BLaER1 treated with 17β-estradiol and CSF1 and Interleukin-3, amounts not matched to agents 10 nM and 100 nM (cell line): ENCODE measurements at regions not wholly inside any gene's neighbourhood (a gene's known extent, or its start where the extent isn't known, plus 50 kb on each side); places are given as distances from the start of the nearest gene placed in this dataset.

Source experiments
- H3K27ac ChIP-seq, 11 experiments: shearing (Covaris generic); formaldehyde crosslinking; 2 replicates each; pipeline ENCODE4 v1.8.1; 2022
- H3K27me3 ChIP-seq, 11 experiments: shearing (Covaris generic); formaldehyde crosslinking; 2 replicates each; pipeline ENCODE4 v1.8.1; 2022
- H3K36me3 ChIP-seq, 11 experiments: shearing (Covaris generic); formaldehyde crosslinking; 2 replicates each; pipeline ENCODE4 v1.8.1; 2022
- H3K4me1 ChIP-seq, 10 experiments: shearing (Covaris generic); formaldehyde crosslinking; 2 replicates each; pipeline ENCODE4 v1.8.1; 2022
- H3K4me2 ChIP-seq, 11 experiments: shearing (Covaris generic); formaldehyde crosslinking; 2 replicates each; pipeline ENCODE4 v1.8.1; 2022
- H3K4me3 ChIP-seq, 10 experiments: shearing (Covaris generic); formaldehyde crosslinking; 2 replicates each; pipeline ENCODE4 v1.8.1; 2022
- H3K9ac ChIP-seq, 11 experiments: shearing (Covaris generic); formaldehyde crosslinking; 2 replicates each; pipeline ENCODE4 v1.8.1; 2022
- H3K9me3 ChIP-seq, 11 experiments: shearing (Covaris generic); formaldehyde crosslinking; replicated peaks in 1 of 11; 2 replicates each; pipeline ENCODE4 v1.8.1; 2022
- H4K20me1 ChIP-seq, 11 experiments: shearing (Covaris generic); formaldehyde crosslinking; 2 replicates each; pipeline ENCODE4 v1.8.1; 2022
- Cebpa-rat ChIP-seq, 11 experiments: shearing (Covaris generic); IDR thresholded peaks; 2 replicates each; pipeline ENCODE4 v1.8.1; 2022

GRCh38 chr16:49921791-49922456 lies 66.0 kb upstream of the ZNF423 start:
- H3K4me1 ChIP-seq, result peaks cover 0 to 32% (median 21%) of the 10 kb centered on the region in 10 experiments; a peak in 14 of 20 replicates
- no peak for TF ChIP-seq Cebpa-rat (IDR thresholded peaks at IDR 0.05)
- H3K27me3 ChIP-seq, result no peaks in the 10 kb centered on the region
- H3K36me3 ChIP-seq, result no peaks in the 10 kb centered on the region
- no peaks in the 10 kb centered on the region for H4K20me1 ChIP-seq
- peak overlapping the region in 5 of 11 experiments; percentile 9 to 36 (median 25); a peak in 7 of 22 replicates for H3K4me2 ChIP-seq
- H3K4me3 ChIP-seq, result no peak overlapping the region
- peak overlapping the region in 1 of 11 experiments; percentile 8; a peak in 1 of 22 replicates for H3K9ac ChIP-seq
- no peak overlapping the region for H3K27ac ChIP-seq
- no peaks in the 10 kb centered on the region for H3K9me3 ChIP-seq

GRCh38 chr16:49923411-49923810 lies 67.5 kb upstream of the ZNF423 start:
- Histone ChIP-seq H3K9me3 (no peaks in the 10 kb centered on the region), H3K27me3 (no peaks in the 10 kb centered on the region), H3K27ac (no peak overlapping the region), H3K4me1 (peaks cover 0 to 32% (median 21%) of the 10 kb centered on the region in 10 experiments; a peak in 14 of 20 replicates), H3K9ac (no peak overlapping the region; a peak in 1 of 22 replicates), H4K20me1 (no peaks in the 10 kb centered on the region), H3K36me3 (no peaks in the 10 kb centered on the region), H3K4me2 (peak overlapping the region in 7 of 11 experiments; percentile 27 to 63 (median 50); a peak in 13 of 22 replicates), H3K4me3 (no peak overlapping the region)
- no peak for TF ChIP-seq Cebpa-rat (IDR thresholded peaks at IDR 0.05)

- no peak overlapping the region for H3K9ac ChIP-seq
- H3K27me3 ChIP-seq, result no peaks in the 10 kb centered on the region
- no peaks in the 10 kb centered on the region for H4K20me1 ChIP-seq
- H3K4me2 ChIP-seq, result peak overlapping the region in 6 of 11 experiments; percentile 27 to 63 (median 50); a peak in 8 of 22 replicates
- H3K9me3 ChIP-seq, result no peaks in the 10 kb centered on the region
- no peak overlapping the region for H3K27ac ChIP-seq
- H3K4me3 ChIP-seq, result no peak overlapping the region
- TF ChIP-seq Cebpa-rat (IDR thresholded peaks at IDR 0.05), result no peak
- peaks cover 0 to 32% (median 21%) of the 10 kb centered on the region in 10 experiments; a peak in 14 of 20 replicates for H3K4me1 ChIP-seq
- H3K36me3 ChIP-seq, result no peaks in the 10 kb centered on the region
Observed at GRCh38 chr16:49924078-49924477, 68.2 kb upstream of the ZNF423 start.

- no peak overlapping the region for H3K9ac ChIP-seq
- no peaks in the 10 kb centered on the region for H4K20me1 ChIP-seq
- peaks cover 0 to 18% (median 11%) of the 10 kb centered on the region in 10 experiments; a peak in 12 of 20 replicates for H3K4me1 ChIP-seq
- H3K36me3 ChIP-seq, result no peaks in the 10 kb centered on the region
- TF ChIP-seq Cebpa-rat (IDR thresholded peaks at IDR 0.05), result no peak
- no peak overlapping the region for H3K4me3 ChIP-seq
- no peak overlapping the region for H3K4me2 ChIP-seq
- no peak overlapping the region for H3K27ac ChIP-seq
- H3K9me3 ChIP-seq, result no peaks in the 10 kb centered on the region
- H3K27me3 ChIP-seq, result no peaks in the 10 kb centered on the region
Observed at GRCh38 chr16:49926941-49927340, 71.0 kb upstream of the ZNF423 start.

- Histone ChIP-seq H3K9me3 (no peaks in the 10 kb centered on the region), H3K4me2 (no peak overlapping the region), H3K9ac (no peak overlapping the region), H4K20me1 (no peaks in the 10 kb centered on the region), H3K4me3 (no peak overlapping the region), H3K27ac (no peak overlapping the region), H3K36me3 (no peaks in the 10 kb centered on the region), H3K4me1 (peaks cover 0 to 8% (median 6%) of the 10 kb centered on the region in 10 experiments; a peak in 12 of 20 replicates), H3K27me3 (no peaks in the 10 kb centered on the region)
- no peak for TF ChIP-seq Cebpa-rat (IDR thresholded peaks at IDR 0.05)
Observed at GRCh38 chr16:49928176-49929041, 72.5 kb upstream of the ZNF423 start.

GRCh38 chr16:49929626-49930025 lies 73.7 kb upstream of the ZNF423 start:
- Histone ChIP-seq H3K27ac (no peak overlapping the region), H3K27me3 (no peaks in the 10 kb centered on the region), H3K9me3 (no peaks in the 10 kb centered on the region), H3K9ac (no peak overlapping the region), H3K4me2 (no peak overlapping the region), H3K4me3 (no peak overlapping the region), H3K36me3 (no peaks in the 10 kb centered on the region), H4K20me1 (no peaks in the 10 kb centered on the region), H3K4me1 (no peaks in the 10 kb centered on the region)
- TF ChIP-seq Cebpa-rat (IDR thresholded peaks at IDR 0.05), result no peak

GRCh38 chr16:49930841-49931240 lies 74.9 kb upstream of the ZNF423 start:
- Histone ChIP-seq H3K27ac (no peak overlapping the region), H3K4me2 (no peak overlapping the region), H4K20me1 (no peaks in the 10 kb centered on the region), H3K36me3 (no peaks in the 10 kb centered on the region), H3K27me3 (no peaks in the 10 kb centered on the region), H3K4me3 (no peak overlapping the region), H3K9me3 (no peaks in the 10 kb centered on the region), H3K4me1 (no peaks in the 10 kb centered on the region), H3K9ac (no peak overlapping the region)
- TF ChIP-seq Cebpa-rat (IDR thresholded peaks at IDR 0.05), result no peak

- TF ChIP-seq Cebpa-rat (IDR thresholded peaks at IDR 0.05), result no peak
- no peak overlapping the region for H3K4me2 ChIP-seq
- no peak overlapping the region for H3K4me3 ChIP-seq
- no peaks in the 10 kb centered on the region for H3K27me3 ChIP-seq
- no peak overlapping the region for H3K27ac ChIP-seq
- no peaks in the 10 kb centered on the region for H3K9me3 ChIP-seq
- H3K4me1 ChIP-seq, result no peaks in the 10 kb centered on the region
- H3K9ac ChIP-seq, result no peak overlapping the region
- H4K20me1 ChIP-seq, result no peaks in the 10 kb centered on the region
- H3K36me3 ChIP-seq, result no peaks in the 10 kb centered on the region
Observed at GRCh38 chr16:49931266-49931665, 75.4 kb upstream of the ZNF423 start.

- Histone ChIP-seq H4K20me1 (no peaks in the 10 kb centered on the region), H3K9me3 (no peaks in the 10 kb centered on the region), H3K4me3 (no peak overlapping the region), H3K27ac (no peak overlapping the region), H3K27me3 (no peaks in the 10 kb centered on the region), H3K4me2 (no peak overlapping the region), H3K9ac (no peak overlapping the region), H3K4me1 (no peaks in the 10 kb centered on the region), H3K36me3 (no peaks in the 10 kb centered on the region)
- no peak for TF ChIP-seq Cebpa-rat (IDR thresholded peaks at IDR 0.05)
Observed at GRCh38 chr16:49931916-49932315, 76.0 kb upstream of the ZNF423 start.
